Right lobe of liver (tissue), 4 donors: ENCODE measurements at regions not wholly inside any gene's neighbourhood (a gene's known extent, or its start where the extent isn't known, plus 50 kb on each side); places are given as distances from the start of the nearest gene placed in this dataset.

ENCODE experiments used
- POLR2A ChIP-seq: fragments of 450-650 bp; IDR thresholded peaks from one replicate; pipeline ENCODE4 v1.6.1; 2017; ENCODE audit warnings: antibody characterized with exemption, mild to moderate bottlenecking
- TF ChIP-seq, protein P1 (sequence below), 4 donors: fragments of 200-600 bp in 3 of 4; fragments of 450-650 bp in 1 of 4; IDR thresholded peaks; one replicate each; pipeline versions ENCODE4 v1.5.1 to v1.8.0; 2016 to 2022; ENCODE audit warnings: antibody characterized with exemption in 4 of 4, mild to moderate bottlenecking in 2 of 4
- donor health status: DM: no; HTN: no; CAD: no.
- donor health status: DM: no; HTN: no; CAD: no.
- donor health status: DM: no; HTN: yes; CAD: no.

- TF ChIP-seq POLR2A, result no peak
- TF ChIP-seq, protein P1, sequence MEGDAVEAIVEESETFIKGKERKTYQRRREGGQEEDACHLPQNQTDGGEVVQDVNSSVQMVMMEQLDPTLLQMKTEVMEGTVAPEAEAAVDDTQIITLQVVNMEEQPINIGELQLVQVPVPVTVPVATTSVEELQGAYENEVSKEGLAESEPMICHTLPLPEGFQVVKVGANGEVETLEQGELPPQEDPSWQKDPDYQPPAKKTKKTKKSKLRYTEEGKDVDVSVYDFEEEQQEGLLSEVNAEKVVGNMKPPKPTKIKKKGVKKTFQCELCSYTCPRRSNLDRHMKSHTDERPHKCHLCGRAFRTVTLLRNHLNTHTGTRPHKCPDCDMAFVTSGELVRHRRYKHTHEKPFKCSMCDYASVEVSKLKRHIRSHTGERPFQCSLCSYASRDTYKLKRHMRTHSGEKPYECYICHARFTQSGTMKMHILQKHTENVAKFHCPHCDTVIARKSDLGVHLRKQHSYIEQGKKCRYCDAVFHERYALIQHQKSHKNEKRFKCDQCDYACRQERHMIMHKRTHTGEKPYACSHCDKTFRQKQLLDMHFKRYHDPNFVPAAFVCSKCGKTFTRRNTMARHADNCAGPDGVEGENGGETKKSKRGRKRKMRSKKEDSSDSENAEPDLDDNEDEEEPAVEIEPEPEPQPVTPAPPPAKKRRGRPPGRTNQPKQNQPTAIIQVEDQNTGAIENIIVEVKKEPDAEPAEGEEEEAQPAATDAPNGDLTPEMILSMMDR (IDR thresholded peaks at IDR 0.05), result no peak
Measured at GRCh38 chr13:73900591-73900990, 233.6 kb downstream of the KLF12 start.
